ENCODE measurements at regions not wholly inside any gene's neighbourhood (a gene's known extent, or its start where the extent isn't known, plus 50 kb on each side); places are given as distances from the start of the nearest gene placed in this dataset.

- no peak for TF ChIP-seq MAX (IDR thresholded peaks at IDR 0.05)
- TF ChIP-seq CTCF (IDR thresholded peaks at IDR 0.05) = no peak
These were observed 234.9 kb downstream of the TFCP2L1 start for GRCh38 chr2:121049950-121050585.
